ENCODE measurements at regions not wholly inside any gene's neighbourhood (a gene's known extent, or its start where the extent isn't known, plus 50 kb on each side); places are given as distances from the start of the nearest gene placed in this dataset.

GRCh38 chr2:19529677-19530076 is 171.3 kb upstream of the OSR1 start:
- in situ Hi-C loops (cut with HindIII; ENCODE audit: extremely low pct_ligation_motif_present, low pct_unique_long_range_greater_than_20kb) (no loop called here), intact Hi-C loops (cut with micrococcal nuclease; ENCODE audit: unreplicated experiment) (no loop called here)
- BruUV-seq (replicated peaks), result no TSS peak
- ChIA-PET CTCF (ENCODE audit: low intra/inter-chr PET ratio, low total read pairs) (no interaction called here), POLR2A (no interaction called here)
- no peak for DNase-seq (ENCODE audit: low spot score)
- no peak for TF ChIP-seq DBP (CRISPR knock-in tag; IDR thresholded peaks at IDR 0.05; ENCODE audit: not compliant biosample characterization)
- TF ChIP-seq CEBPZ (IDR thresholded peaks at IDR 0.05; ENCODE audit: low read length), result no peak
- TF ChIP-seq ZBED4 (CRISPR knock-in tag; IDR thresholded peaks at IDR 0.05; ENCODE audit: borderline replicate concordance), result no peak
- H3K4me3 ChIP-seq (replicated peaks in 1 of 3; ENCODE audit: insufficient read depth in 1 of 3, low read depth in 2 of 3, low read length in 3 of 3), result no peak overlapping the region
- H3K4me1 ChIP-seq (ENCODE audit: insufficient read depth, low read length), result no peaks in the 10 kb centered on the region
- H2AFZ ChIP-seq (ENCODE audit: low read length), result no peak overlapping the region
- H3K9me3 ChIP-seq (ENCODE audit: low read length), result no peaks in the 10 kb centered on the region
- no peaks in the 10 kb centered on the region; a peak in 2 of 5 replicates for H3K27me3 ChIP-seq (ENCODE audit: control insufficient read depth in 1 of 2, insufficient read depth in 2 of 2, low read length in 2 of 2)
- H3K79me2 ChIP-seq (ENCODE audit: insufficient read depth, low read length), result no peaks in the 10 kb centered on the region
- FAIRE-seq, result no peak
- no peak overlapping the region for H3K4me2 ChIP-seq (ENCODE audit: low read depth, low read length)
- H3K27ac ChIP-seq (ENCODE audit: extremely low read length, insufficient read depth, low read length), result no peak overlapping the region
- H4K20me1 ChIP-seq (ENCODE audit: insufficient read depth, low read length), result no peaks in the 10 kb centered on the region
- no peak overlapping the region for H3K9ac ChIP-seq (ENCODE audit: insufficient read depth, low read depth, low read length)
- ATAC-seq, result no peak
- 2% methylated on average over 3 of the region's 3 CpGs for whole genome bisulfite sequencing (ENCODE audit: low lambda C conversion rate)
- no peaks in the 10 kb centered on the region for H3K36me3 ChIP-seq (replicated peaks in 1 of 2; ENCODE audit: control insufficient read depth in 1 of 2, insufficient read depth in 2 of 2, low read length in 2 of 2)

Measured in HepG2 (cell line).